ENCODE measurements at regions not wholly inside any gene's neighbourhood (a gene's known extent, or its start where the extent isn't known, plus 50 kb on each side); places are given as distances from the start of the nearest gene placed in this dataset.

- no peak overlapping the region for H3K4ac ChIP-seq (ENCODE audit: low read depth, low read length)
- H3K18ac ChIP-seq (ENCODE audit: low read depth, low read length), result no peak overlapping the region
- H2AFZ ChIP-seq (replicated peaks; ENCODE audit: low read length, poor library complexity), result no peak overlapping the region
- no peak overlapping the region for H2BK15ac ChIP-seq (ENCODE audit: low read depth, low read length)
- H3K4me1 ChIP-seq (ENCODE audit: control insufficient read depth, insufficient read depth, low read length), result no peaks in the 10 kb centered on the region
- H3K4me2 ChIP-seq (ENCODE audit: low read depth, low read length), result no peak overlapping the region
- no peaks in the 10 kb centered on the region for H3K27me3 ChIP-seq (ENCODE audit: control insufficient read depth, insufficient read depth, low read length)
- no peak overlapping the region for H3K27ac ChIP-seq (ENCODE audit: insufficient read depth, low read length)
- dilution Hi-C loops (cut with HindIII; ENCODE audit: low sequenced_read_pairs, unreplicated experiment) (no loop called here), intact Hi-C loops (cut with micrococcal nuclease) (no loop called here), in situ Hi-C loops (cut with MboI; ENCODE audit: low sequenced_read_pairs) (no loop called here)
- ChIA-PET POLR2A (ENCODE audit: unreplicated experiment) (no interaction called here), CTCF (no interaction called here)
- no peak overlapping the region for H3K14ac ChIP-seq (replicated peaks; ENCODE audit: low read depth, low read length)
- no peak overlapping the region for H2BK20ac ChIP-seq (ENCODE audit: low read depth, low read length)
- H3K9me3 ChIP-seq (ENCODE audit: control insufficient read depth, insufficient read depth, low read length), result peaks cover 5% of the 10 kb centered on the region; the same call in 1 of the 2 replicates
- no peak overlapping the region for H3K4me3 ChIP-seq (ENCODE audit: insufficient read depth, low read depth, low read length)
- no peak overlapping the region for H3K23ac ChIP-seq (ENCODE audit: low read depth, low read length)
- H3K9ac ChIP-seq (ENCODE audit: low read depth, low read length), result no peak overlapping the region
- no TSS peak for BruUV-seq (replicated peaks)
- H4K8ac ChIP-seq (ENCODE audit: low read depth in 2 of 2, low read length in 2 of 2), result no peak overlapping the region
- no peak overlapping the region for H2AK5ac ChIP-seq (ENCODE audit: low read depth, low read length)
- no CpG with 5 or more reads among the region's 5 CpGs for WGBS, 2 experiments (ENCODE audit: extremely low coverage in 2 of 2, insufficient read length in 1 of 2)
- no peaks in the 10 kb centered on the region for H4K20me1 ChIP-seq (ENCODE audit: insufficient read depth, low read length)
- no peaks in the 10 kb centered on the region for H3K79me1 ChIP-seq (ENCODE audit: low read depth in 1 of 2, low read length in 2 of 2)
- H4K91ac ChIP-seq (ENCODE audit: insufficient read depth, low read depth, low read length), result no peak overlapping the region
- H3K9me1 ChIP-seq (ENCODE audit: insufficient read depth, low read length), result no peaks in the 10 kb centered on the region
- TF ChIP-seq ELK1 (IDR thresholded peaks at IDR 0.05; ENCODE audit: borderline replicate concordance, low read depth, low read length) (no peak), FOS (IDR thresholded peaks at IDR 0.05; ENCODE audit: low read depth, low read length) (no peak), MAFK (IDR thresholded peaks at IDR 0.05; ENCODE audit: low read depth, low read length) (no peak), CEBPB (IDR thresholded peaks at IDR 0.05; ENCODE audit: low read depth, low read length) (no peak), BHLHE40 (IDR thresholded peaks at IDR 0.05; ENCODE audit: low read depth, low read length) (no peak), POLR2A (IDR thresholded peaks at IDR 0.05; ENCODE audit: low read depth, low read length) (no peak), MAZ (IDR thresholded peaks at IDR 0.05; ENCODE audit: borderline replicate concordance, low read depth, low read length) (no peak), SMC3 (IDR thresholded peaks at IDR 0.05; ENCODE audit: low read depth, low read length) (no peak), NFE2L2 (IDR thresholded peaks at IDR 0.05; ENCODE audit: low read depth, low read length) (no peak), RCOR1 (IDR thresholded peaks at IDR 0.05; ENCODE audit: insufficient replicate concordance, low read length) (no peak), RFX5 (IDR thresholded peaks at IDR 0.05; ENCODE audit: low read depth, low read length) (no peak), MXI1 (IDR thresholded peaks at IDR 0.05; ENCODE audit: borderline replicate concordance, low read depth, low read length) (no peak), USF2 (IDR thresholded peaks at IDR 0.05; ENCODE audit: low read depth, low read length) (no peak), CTCF (conservative IDR thresholded peaks at IDR 0.05; ENCODE audit: low read depth, low read length) (no peak), CHD1 (IDR thresholded peaks at IDR 0.05; ENCODE audit: low read depth, low read length) (no peak)
- no peak overlapping the region for H3K56ac ChIP-seq (ENCODE audit: extremely low read depth, insufficient read depth, low read length)
- ATAC-seq (ENCODE audit: low read depth) (no peak), DNase-seq (no peak)
- no peak overlapping the region for H2AK9ac ChIP-seq (replicated peaks; ENCODE audit: low read depth, low read length, poor library complexity)
- no peak overlapping the region for H2BK120ac ChIP-seq (ENCODE audit: low read depth, low read length)
- no peak overlapping the region for H2BK5ac ChIP-seq (ENCODE audit: low read depth, low read length, poor library complexity, severe bottlenecking)
- no peak overlapping the region for H4K5ac ChIP-seq (ENCODE audit: low read depth, low read length)
- no peaks in the 10 kb centered on the region for H3K36me3 ChIP-seq (ENCODE audit: control insufficient read depth, insufficient read depth, low read length)
Measured at GRCh38 chr11:92107331-92107730, 117.3 kb upstream of the FAT3 start.

Measured in IMR-90 (cell line).